Psoas muscle (tissue), 7 donors: ENCODE measurements at regions not wholly inside any gene's neighbourhood (a gene's known extent, or its start where the extent isn't known, plus 50 kb on each side); places are given as distances from the start of the nearest gene placed in this dataset.

Experiments
- ATAC-seq, 4 donors: fragments of 200-7000 bp; cut with Tn5 transposase; one replicate each; pipeline ENCODE4 v1.9.1; 2020; ENCODE audit warnings: moderate library complexity in 3 of 4, mild to moderate bottlenecking in 2 of 4
- DNase-seq, 2 donors: peaks; one replicate each; pipeline ENCODE4 v3.0.0-alpha.2; 2020
- H3K27ac ChIP-seq: fragments of 200-600 bp; one replicate; pipeline ENCODE4 v1.8.0; 2022
- H3K27me3 ChIP-seq, 3 donors: fragments of 200-600 bp in 1 of 3; one replicate each; pipeline versions ENCODE4 v1.6.1 to v1.8.0; 2013 to 2022; ENCODE audit warnings: low read length in 2 of 3, mild to moderate bottlenecking in 2 of 3, moderate library complexity in 1 of 3; ENCODE audit not compliant: insufficient read depth in 3 of 3
- H3K36me3 ChIP-seq, 2 donors: fragments of 200-600 bp in 1 of 2; one replicate each; pipeline versions ENCODE4 v1.6.1 to v1.8.0; 2013 to 2022; ENCODE audit warnings: low read depth in 1 of 2, mild to moderate bottlenecking in 1 of 2, moderate library complexity in 1 of 2; ENCODE audit not compliant: insufficient read depth in 1 of 2
- H3K4me1 ChIP-seq: fragments of 200-600 bp; one replicate; pipeline ENCODE4 v1.8.0; 2022
- H3K4me3 ChIP-seq: fragments of 200-600 bp; one replicate; pipeline ENCODE4 v1.8.0; 2022; ENCODE audit warnings: mild to moderate bottlenecking
- H3K9me3 ChIP-seq: fragments of 200-600 bp; one replicate; pipeline ENCODE4 v1.8.0; 2022
- WGBS, 3 donors: extraction: QIAGEN DNeasy Blood & Tissue Kit; methylation state at CpG; one replicate each; pipeline versions ENCODE4 v1.1.6 to v1.1.7; 2013; 5-methylcytosine and 5-hydroxymethylcytosine counted together
- intact Hi-C, 2 donors: fragments of 100-400 bp; cut with DNase I; formaldehyde crosslinking; loops; one replicate each; pipeline versions ENCODE4 v1.11.0 to v1.14.2; 2022
- TF ChIP-seq, protein P1 (sequence below): fragments of 200-600 bp; IDR thresholded peaks from one replicate; pipeline ENCODE4 v1.8.0; 2022; ENCODE audit warnings: antibody characterized with exemption
- donor health status: healthy with polysubstance abuse.
- donor health status: DM: no; HTN: no; CAD: no; lungs with moderate emphysema.
- donor health status: Bipolar disorder and iron deficiency.
- donor health status: healthy.
- donor health status: DM: yes; HTN: yes; CAD: no.
- donor health status: DM: no; HTN: no; CAD: no.
- donor health status: DM: yes; HTN: yes; CAD: no.

GRCh38 chr6:1178590-1178989 is 133.3 kb upstream of the FOXQ1 start:
- intact Hi-C loops = no loop called here
- H3K27ac ChIP-seq = no peak overlapping the region
- no peaks in the 10 kb centered on the region for H3K36me3 ChIP-seq
- WGBS, 3 donors = 84 to 87% (median 86%) methylated on average over 3 of the region's 3 CpGs
- DNase-seq (no peak), ATAC-seq (no peak)
- TF ChIP-seq, protein P1, sequence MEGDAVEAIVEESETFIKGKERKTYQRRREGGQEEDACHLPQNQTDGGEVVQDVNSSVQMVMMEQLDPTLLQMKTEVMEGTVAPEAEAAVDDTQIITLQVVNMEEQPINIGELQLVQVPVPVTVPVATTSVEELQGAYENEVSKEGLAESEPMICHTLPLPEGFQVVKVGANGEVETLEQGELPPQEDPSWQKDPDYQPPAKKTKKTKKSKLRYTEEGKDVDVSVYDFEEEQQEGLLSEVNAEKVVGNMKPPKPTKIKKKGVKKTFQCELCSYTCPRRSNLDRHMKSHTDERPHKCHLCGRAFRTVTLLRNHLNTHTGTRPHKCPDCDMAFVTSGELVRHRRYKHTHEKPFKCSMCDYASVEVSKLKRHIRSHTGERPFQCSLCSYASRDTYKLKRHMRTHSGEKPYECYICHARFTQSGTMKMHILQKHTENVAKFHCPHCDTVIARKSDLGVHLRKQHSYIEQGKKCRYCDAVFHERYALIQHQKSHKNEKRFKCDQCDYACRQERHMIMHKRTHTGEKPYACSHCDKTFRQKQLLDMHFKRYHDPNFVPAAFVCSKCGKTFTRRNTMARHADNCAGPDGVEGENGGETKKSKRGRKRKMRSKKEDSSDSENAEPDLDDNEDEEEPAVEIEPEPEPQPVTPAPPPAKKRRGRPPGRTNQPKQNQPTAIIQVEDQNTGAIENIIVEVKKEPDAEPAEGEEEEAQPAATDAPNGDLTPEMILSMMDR = no peak
- H3K9me3 ChIP-seq = no peaks in the 10 kb centered on the region
- H3K27me3 ChIP-seq = peaks cover 0 to 1% (median 0%) of the 10 kb centered on the region in 3 donors
- no peaks in the 10 kb centered on the region for H3K4me1 ChIP-seq
- no peak overlapping the region for H3K4me3 ChIP-seq

GRCh38 chr6:1176567-1176966 is 135.3 kb upstream of the FOXQ1 start:
- H3K9me3 ChIP-seq = no peaks in the 10 kb centered on the region
- no peak overlapping the region for H3K4me3 ChIP-seq
- DNase-seq (no peak), ATAC-seq (no peak)
- peaks cover 0 to 1% (median 0%) of the 10 kb centered on the region in 3 donors for H3K27me3 ChIP-seq
- intact Hi-C loops = no loop called here
- TF ChIP-seq, protein P1 = no peak
- H3K27ac ChIP-seq = no peak overlapping the region
- WGBS, 3 donors = 56 to 60% (median 60%) methylated on average over 6 of the region's 6 CpGs
- no peaks in the 10 kb centered on the region for H3K4me1 ChIP-seq
- H3K36me3 ChIP-seq = no peaks in the 10 kb centered on the region

DNA sequence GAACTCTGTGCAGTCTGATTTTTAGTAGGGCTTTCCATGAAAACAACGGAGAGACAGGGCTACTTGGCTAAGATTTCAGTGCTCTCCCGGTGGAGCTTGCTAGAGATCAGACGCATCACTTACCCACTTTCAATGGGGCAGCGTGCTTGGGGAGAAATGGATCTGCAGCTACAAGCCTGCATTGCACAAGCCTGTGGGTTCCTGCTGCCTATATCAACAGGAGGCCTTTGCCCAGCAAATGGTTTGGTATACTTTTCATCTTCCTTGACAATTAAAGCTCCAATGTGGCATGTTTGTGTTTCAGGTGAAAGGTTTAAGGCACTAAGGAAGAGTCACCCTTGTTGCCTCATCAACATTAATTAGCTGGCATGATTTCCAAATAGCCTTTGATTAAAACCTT is 136.0 kb upstream of the FOXQ1 start:
- WGBS, 3 donors = 60 to 71% (median 61%) methylated on average over 4 of the region's 4 CpGs
- ATAC-seq (no peak), DNase-seq (no peak)
- peaks cover 0 to 1% (median 0%) of the 10 kb centered on the region in 3 donors for H3K27me3 ChIP-seq
- H3K4me1 ChIP-seq = no peaks in the 10 kb centered on the region
- H3K36me3 ChIP-seq = no peaks in the 10 kb centered on the region
- H3K27ac ChIP-seq = no peak overlapping the region
- intact Hi-C loops = no loop called here
- H3K4me3 ChIP-seq = no peak overlapping the region
- no peaks in the 10 kb centered on the region for H3K9me3 ChIP-seq
- TF ChIP-seq, protein P1 = no peak

GRCh38 chr6:1170794-1171193 is 141.1 kb upstream of the FOXQ1 start:
- intact Hi-C loops = no loop called here
- Histone ChIP-seq H3K9me3 (no peaks in the 10 kb centered on the region), H3K4me3 (no peak overlapping the region), H3K27ac (no peak overlapping the region), H3K27me3 (peaks cover 0 to 5% (median 0%) of the 10 kb centered on the region in 3 donors), H3K4me1 (no peaks in the 10 kb centered on the region), H3K36me3 (no peaks in the 10 kb centered on the region)
- WGBS, 3 donors = 44 to 54% (median 50%) methylated on average over 8 of the region's 8 CpGs
- DNase-seq (no peak), ATAC-seq (no peak)
- TF ChIP-seq, protein P1 = no peak

DNA sequence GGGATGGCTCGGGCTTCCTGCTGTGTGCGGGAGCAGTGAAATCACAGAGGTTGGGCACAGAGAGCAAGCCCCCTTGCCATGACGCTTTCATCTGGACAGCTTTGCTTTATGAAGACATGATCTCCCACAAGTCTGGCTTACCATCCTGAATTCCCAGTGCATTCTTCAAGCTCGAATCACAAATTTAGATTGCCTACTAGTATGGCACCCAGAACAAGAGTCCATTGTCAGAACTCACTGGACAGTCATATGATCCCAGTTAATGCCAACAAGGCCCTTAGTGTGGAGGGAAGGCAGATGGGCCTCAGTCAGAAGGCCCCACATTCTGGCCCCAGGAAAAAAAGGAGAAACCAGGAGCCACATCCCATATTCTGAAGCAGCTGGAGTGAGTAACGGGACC is 147.3 kb upstream of the FOXQ1 start:
- DNase-seq = no peak
- ATAC-seq = no peak
- no peaks in the 10 kb centered on the region for H3K36me3 ChIP-seq
- no peaks in the 10 kb centered on the region for H3K9me3 ChIP-seq
- no peak overlapping the region for H3K27ac ChIP-seq
- no peaks in the 10 kb centered on the region for H3K4me1 ChIP-seq
- intact Hi-C loops = no loop called here
- H3K4me3 ChIP-seq = no peak overlapping the region
- 40 to 56% (median 45%) methylated on average over 5 of the region's 5 CpGs for WGBS, 3 donors
- TF ChIP-seq, protein P1 = no peak
- peaks cover 0 to 5% (median 2%) of the 10 kb centered on the region in 3 donors for H3K27me3 ChIP-seq
